ENCODE measurements at regions not wholly inside any gene's neighbourhood (a gene's known extent, or its start where the extent isn't known, plus 50 kb on each side); places are given as distances from the start of the nearest gene placed in this dataset.
A peak's percentile ranks its signal among the peaks of the same experiment; 100 is the strongest.
"Not testable (repeated sequence)": the region's sequence is repeated elsewhere in the genome, so short reads cannot be mapped to it uniquely, and the experiment has no call there.

GRCh38 chr2:91742973-91743490 lies 3051.6 kb downstream of the RPIA start:
- DNase-seq: not testable (repeated sequence)

- DNase-seq: not testable (repeated sequence)
Observed at GRCh38 chr2:91743910-91744309, 3052.4 kb downstream of the RPIA start.

GRCh38 chr2:91744700-91745141 lies 3053.2 kb downstream of the RPIA start:
- DNase-seq: not testable (repeated sequence)

GRCh38 chr2:91748902-91749301 lies 3057.4 kb downstream of the RPIA start:
- DNase-seq: no peak

GRCh38 chr2:91749665-91750064 lies 3058.2 kb downstream of the RPIA start:
- not testable (repeated sequence) for DNase-seq

- DNase-seq: not testable (repeated sequence)
Observed at GRCh38 chr2:91759361-91759941, 3068.0 kb downstream of the RPIA start.

GRCh38 chr2:91760672-91761071 lies 3069.2 kb downstream of the RPIA start:
- not testable (repeated sequence) for DNase-seq

- not testable (repeated sequence) for DNase-seq
Observed at GRCh38 chr2:91762312-91762711, 3070.8 kb downstream of the RPIA start.

- DNase-seq: not testable (repeated sequence)
Observed at GRCh38 chr2:91763710-91764109, 3072.2 kb downstream of the RPIA start.

- not testable (repeated sequence) for DNase-seq
Observed at GRCh38 chr2:91764581-91765002, 3073.1 kb downstream of the RPIA start.

GRCh38 chr2:91765018-91765754 lies 3073.7 kb downstream of the RPIA start:
- not testable (repeated sequence) for DNase-seq

- DNase-seq: not testable (repeated sequence)
Observed at GRCh38 chr2:91766349-91767048, 3075.0 kb downstream of the RPIA start.

- DNase-seq: not testable (repeated sequence)
Observed at GRCh38 chr2:91768301-91768700, 3076.8 kb downstream of the RPIA start.

GRCh38 chr2:91768997-91769396 lies 3077.5 kb downstream of the RPIA start:
- DNase-seq: not testable (repeated sequence)

GRCh38 chr2:91770046-91770575 lies 3078.6 kb downstream of the RPIA start:
- DNase-seq: not testable (repeated sequence)

GRCh38 chr2:91771604-91772003 lies 3080.1 kb downstream of the RPIA start:
- DNase-seq: not testable (repeated sequence)

GRCh38 chr2:91772240-91772937 lies 3080.9 kb downstream of the RPIA start:
- DNase-seq: not testable (repeated sequence)

- DNase-seq: not testable (repeated sequence)
Observed at GRCh38 chr2:91773810-91774209, 3082.3 kb downstream of the RPIA start.

GRCh38 chr2:91775193-91775592 lies 3083.7 kb downstream of the RPIA start:
- DNase-seq: not testable (repeated sequence)

- not testable (repeated sequence) for DNase-seq
Observed at GRCh38 chr2:91780324-91780723, 3088.9 kb downstream of the RPIA start.

GRCh38 chr2:91809391-91809790 lies 3061.8 kb upstream of the TEKT4 start:
- DNase-seq: peak; percentile 48

Data from activated effector memory CD4-positive, alpha-beta T cell treated with anti-CD3 and anti-CD28 coated beads, Interleukin-2, amount 50 U/mL, for 16 hours (primary cell).